ENCODE measurements at regions not wholly inside any gene's neighbourhood (a gene's known extent, or its start where the extent isn't known, plus 50 kb on each side); places are given as distances from the start of the nearest gene placed in this dataset.

- DNase-seq = no peak
Measured at GRCh38 chr13:31081316-31081715, 80.4 kb downstream of the HSPH1 start.

- DNase-seq = no peak
Measured at GRCh38 chr13:31074756-31075155, 86.9 kb downstream of the HSPH1 start.

GRCh38 chr13:31073859-31074718, 87.6 kb downstream of the HSPH1 start:
- peak; percentile 79 for DNase-seq

DNA sequence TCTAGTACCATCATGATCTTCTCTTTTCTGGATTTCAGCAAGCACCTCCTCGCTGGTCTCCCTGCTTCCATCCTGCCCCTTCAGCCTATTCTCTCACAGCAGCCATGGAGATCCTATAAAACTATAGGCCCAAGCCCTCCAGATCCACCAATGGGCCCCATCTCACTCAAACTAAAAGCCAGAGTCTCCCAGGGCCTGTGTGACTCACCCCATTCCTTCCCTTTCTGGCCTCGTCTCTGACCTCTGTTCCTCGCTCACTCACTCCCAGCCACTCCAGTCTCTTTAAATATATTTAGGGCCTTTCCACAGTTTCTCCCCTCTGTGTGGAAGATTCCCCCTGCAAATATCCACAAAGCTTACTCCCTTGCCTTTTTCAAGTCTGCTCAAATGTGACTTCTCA, 89.7 kb downstream of the HSPH1 start:
- no peak for DNase-seq

DNA sequence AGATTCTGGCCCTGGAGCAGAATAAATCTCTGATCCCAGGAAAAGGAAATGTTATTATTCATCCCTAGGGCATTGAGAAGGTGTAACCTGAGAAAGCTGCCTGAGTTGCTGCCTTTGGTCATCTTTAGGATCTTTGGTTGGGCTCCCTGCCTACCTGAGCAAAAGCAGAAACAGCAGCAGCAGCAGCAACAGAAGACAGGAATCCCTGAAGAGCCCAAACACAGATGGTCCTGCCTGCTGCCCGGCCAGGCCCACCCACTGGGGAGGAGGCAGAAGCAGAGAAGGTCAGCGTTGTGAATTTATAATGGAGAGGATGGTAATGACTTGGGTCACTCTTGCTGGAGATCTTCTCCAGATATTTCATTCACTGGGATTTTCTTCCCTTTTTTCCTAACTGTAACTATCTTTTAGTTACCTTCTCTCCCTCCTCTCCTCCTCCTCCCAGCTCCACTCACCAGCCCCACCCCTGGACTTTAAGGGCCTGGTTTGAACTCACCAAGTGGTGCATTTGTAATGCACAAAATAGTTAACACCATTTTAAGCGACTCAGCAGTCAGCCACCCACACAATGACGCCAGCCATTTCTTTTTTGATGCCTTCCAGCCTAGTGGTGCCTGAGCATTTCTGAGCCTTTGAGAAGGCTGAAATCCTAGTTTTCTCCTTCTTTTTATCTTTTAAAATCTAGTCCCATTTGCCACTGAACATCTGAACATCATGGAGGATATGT, 91.7 kb downstream of the HSPH1 start:
- no peak for DNase-seq

GRCh38 chr13:31068119-31068423, 93.6 kb downstream of the HSPH1 start:
- DNase-seq = no peak

- no peak for DNase-seq
Measured at GRCh38 chr13:31067416-31068118, 94.1 kb downstream of the HSPH1 start.

- DNase-seq = no peak
Measured at GRCh38 chr13:31064636-31065035, 97.1 kb downstream of the HSPH1 start.

DNA sequence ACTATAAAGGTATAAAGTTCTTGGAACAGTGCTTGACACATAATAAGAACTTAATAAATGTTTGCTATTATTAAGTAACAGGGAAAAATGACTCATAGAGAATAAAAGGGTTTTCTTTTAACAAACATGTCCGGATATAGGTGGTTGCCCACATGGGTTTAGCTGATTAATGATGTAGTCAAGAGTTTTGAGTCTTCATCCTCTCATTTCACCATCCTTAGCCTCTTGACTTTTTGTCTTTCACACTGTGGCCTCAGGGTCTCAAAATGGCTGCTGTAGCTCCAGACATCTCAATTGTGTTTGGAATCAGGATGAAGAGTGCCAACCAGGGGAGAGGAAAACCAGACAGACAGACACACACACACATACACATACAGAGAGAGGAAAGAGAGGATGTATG, 97.9 kb downstream of the HSPH1 start:
- DNase-seq = no peak

DNA sequence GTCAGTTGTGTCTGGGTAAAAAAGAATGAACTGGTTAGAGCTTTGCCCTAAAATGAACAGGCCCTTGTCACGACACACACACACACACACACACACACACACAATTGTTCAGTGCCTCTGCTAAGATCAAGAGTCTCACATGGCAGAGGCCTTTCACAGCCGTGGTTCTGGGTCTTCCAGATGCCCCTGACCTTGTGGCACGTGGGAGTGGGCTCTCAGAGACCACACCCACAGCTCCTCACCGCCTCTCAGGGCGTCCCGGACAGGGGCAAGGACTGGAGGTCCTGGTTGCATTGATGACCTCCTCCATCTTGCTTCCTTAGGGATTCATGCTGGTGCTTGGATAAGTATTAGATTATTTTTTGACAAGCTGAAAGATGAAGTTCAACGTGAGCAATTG, 101.0 kb downstream of the HSPH1 start:
- no peak for DNase-seq

GRCh38 chr13:31060220-31060619, 101.5 kb downstream of the HSPH1 start:
- DNase-seq = no peak

DNA sequence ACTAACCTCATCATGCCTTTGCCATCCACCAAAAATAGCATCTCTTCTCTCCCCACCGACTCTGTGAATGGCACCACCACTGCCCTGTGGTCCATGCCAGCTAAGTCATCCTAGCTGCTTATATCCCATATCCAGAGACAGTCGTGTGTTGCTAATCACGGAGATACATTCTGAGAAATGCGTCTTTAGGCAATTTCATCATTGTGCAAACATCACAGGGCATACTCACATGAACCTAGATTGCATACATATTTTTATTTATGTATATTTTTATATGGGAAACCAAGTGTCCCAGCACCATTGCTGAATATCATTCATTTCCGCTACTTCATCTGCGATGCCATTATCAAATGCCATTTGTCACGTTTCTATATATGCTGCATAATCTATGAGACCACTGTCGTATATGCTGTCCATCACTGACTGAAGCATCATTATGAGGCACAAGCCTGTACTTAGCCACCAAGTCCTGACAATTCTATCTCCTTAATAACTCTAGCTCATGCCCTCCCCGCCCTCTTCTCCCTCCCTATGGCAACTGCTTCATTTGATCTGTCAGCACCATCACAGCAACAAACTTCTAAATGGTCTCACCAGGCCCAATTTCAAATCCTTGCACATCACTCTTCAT, 104.2 kb downstream of the HSPH1 start:
- DNase-seq = no peak

DNA sequence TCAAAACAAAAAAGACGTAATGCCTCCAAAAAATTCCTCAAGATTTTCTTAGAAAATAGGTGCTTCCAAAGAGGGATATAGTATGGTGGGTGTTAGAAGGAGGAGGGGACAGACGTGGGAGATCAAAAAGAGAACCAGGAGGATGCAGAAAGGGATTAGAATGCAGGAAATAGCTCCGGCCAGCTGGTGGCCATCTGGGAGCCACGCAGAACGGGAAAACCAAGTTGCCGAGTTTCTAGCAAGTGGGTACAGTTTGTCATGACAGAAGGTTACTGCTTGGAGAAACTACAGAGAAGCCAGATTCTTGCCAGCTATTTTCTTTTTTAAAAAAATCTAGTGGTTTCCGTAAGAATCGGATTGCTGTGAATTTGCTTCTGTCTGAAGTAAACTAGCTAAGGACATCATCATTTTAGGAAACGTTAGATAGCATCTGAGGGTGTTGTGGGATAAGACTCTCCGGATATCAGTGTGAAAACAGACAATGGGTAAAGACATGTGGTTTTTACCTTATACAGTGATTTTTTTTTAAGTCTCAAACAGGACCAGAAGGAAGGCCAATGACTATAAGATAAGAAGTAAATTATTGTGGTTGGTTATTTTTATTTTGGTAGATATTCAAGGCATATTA, 104.9 kb downstream of the HSPH1 start:
- DNase-seq = peak; percentile 35

GRCh38 chr13:31055589-31055988, 106.1 kb downstream of the HSPH1 start:
- no peak for DNase-seq

- no peak for DNase-seq
Measured at GRCh38 chr13:31054632-31055031, 107.1 kb downstream of the HSPH1 start.

DNA sequence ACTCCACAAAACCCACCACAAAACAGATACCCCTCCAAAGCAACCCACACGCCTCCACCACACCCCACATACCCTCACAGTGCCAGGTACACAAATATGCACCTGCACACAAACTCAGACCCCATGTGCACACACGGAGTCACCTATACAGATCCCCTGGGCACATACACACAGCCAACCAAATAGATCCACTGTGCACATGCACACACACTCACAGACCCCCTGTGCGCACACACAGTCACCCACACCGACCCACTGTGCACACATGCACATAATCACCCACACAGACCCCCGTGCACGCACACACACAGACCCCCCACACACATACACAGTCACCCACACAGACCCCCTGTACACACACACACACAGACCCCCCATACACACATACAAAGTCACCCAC, 107.8 kb downstream of the HSPH1 start:
- no peak for DNase-seq

GRCh38 chr13:31053091-31053490, 108.6 kb downstream of the HSPH1 start:
- DNase-seq = no peak

DNA sequence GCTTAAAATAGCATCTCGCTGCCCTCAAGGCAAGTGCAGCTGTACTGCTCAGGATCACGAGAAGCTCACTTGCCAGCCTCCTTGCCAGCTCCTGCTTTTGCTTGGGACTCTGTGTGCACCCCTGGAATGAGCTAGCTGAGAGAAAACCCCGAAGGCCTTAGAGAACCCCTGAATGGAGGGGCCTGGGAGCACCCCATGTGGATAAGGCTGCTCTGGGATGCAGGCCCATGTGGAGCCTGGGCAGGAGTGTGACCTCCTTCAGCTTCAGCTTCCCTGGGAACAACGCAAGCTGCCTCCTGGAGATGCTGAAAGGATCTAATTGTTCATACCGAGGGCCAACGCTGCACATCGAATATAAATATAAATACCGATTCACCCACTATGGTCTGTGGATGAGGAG, 109.2 kb downstream of the HSPH1 start:
- DNase-seq = no peak

DNA sequence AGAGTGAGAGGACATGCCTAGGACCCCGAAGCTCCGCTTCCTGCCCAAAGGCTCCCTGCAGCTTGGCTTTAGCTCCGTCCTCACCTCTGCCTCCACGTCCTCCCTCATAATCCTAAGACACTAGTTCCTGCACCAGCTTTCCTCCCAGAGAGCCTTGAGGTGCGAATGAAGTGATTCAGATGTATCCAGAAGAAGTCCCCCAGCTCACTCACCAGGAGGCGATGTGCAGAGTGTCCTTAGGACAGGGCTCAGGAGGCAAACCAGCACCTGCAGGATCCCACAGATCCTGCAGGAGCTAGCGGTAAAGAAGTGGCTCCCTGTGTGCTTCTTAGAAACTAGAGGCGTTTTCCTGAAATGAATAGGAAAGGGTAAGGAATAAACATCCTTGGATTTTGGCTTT, 109.7 kb downstream of the HSPH1 start:
- no peak for DNase-seq

DNA sequence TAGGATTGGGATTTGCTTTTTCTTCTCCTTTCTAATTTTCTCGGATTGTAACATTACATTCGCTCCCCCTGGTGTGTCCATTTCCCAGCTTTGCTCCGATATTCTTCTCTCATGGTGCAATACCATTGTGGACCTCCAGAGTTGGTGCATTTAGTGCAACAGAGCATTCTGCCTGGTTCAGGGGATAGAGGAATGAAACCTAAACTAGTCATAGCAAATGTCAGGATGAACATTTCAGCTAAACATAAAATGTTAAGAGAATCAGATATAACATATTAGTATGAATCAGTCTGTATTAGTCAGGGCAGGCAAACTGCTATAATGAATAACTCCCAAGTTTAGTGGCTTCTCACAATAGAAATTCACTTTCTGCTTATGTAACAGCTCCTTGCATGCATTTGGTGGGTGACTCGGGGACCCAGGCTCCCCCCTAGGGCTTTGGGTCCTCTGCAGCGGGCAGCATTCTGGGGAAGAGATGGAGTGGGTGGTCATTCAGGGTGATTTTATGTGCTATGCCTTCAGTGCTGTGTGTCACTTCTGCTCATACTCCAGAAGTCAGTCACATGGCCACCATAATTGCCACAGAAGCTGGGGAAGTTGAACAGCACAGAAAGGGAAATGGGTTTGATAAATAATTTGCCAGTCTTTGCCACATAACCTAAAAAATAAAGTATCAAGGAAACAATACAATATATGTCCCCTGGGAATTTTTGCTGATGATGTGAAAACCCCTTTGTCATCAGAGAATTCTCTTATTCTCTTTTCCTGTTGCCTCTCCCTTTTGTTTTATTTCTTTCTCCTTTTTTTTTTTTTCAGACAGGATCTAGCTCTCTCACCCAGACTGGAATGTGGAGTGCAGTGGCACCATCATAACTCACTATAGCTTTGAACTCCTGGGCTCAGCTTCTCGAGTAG, 111.0 kb downstream of the HSPH1 start:
- peak; percentile 53 for DNase-seq

DNA sequence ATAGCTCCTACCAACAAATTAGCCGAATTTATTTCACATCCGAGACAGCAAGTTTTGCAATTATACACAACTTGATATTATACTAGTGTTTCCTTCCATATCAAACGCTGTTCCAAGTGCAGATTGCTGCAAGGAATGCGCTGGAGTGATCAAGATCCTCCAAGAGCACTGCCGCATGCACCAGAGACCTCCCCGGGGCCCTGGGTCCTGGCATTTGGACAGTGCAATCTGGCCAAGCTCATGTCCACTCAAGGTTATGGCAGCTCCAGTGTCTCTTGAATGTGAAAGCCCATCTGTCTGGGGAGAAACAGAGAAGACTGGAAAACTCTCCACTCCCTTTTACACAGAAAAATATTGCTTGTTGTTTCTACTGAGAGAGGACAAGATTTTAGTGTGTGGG, 111.9 kb downstream of the HSPH1 start:
- no peak for DNase-seq

GRCh38 chr13:31049083-31049482, 112.6 kb downstream of the HSPH1 start:
- DNase-seq = no peak

Measured in retina (tissue), 1 donor.